ENCODE measurements at regions not wholly inside any gene's neighbourhood (a gene's known extent, or its start where the extent isn't known, plus 50 kb on each side); places are given as distances from the start of the nearest gene placed in this dataset.
A peak's percentile ranks its signal among the peaks of the same experiment; 100 is the strongest.

DNA sequence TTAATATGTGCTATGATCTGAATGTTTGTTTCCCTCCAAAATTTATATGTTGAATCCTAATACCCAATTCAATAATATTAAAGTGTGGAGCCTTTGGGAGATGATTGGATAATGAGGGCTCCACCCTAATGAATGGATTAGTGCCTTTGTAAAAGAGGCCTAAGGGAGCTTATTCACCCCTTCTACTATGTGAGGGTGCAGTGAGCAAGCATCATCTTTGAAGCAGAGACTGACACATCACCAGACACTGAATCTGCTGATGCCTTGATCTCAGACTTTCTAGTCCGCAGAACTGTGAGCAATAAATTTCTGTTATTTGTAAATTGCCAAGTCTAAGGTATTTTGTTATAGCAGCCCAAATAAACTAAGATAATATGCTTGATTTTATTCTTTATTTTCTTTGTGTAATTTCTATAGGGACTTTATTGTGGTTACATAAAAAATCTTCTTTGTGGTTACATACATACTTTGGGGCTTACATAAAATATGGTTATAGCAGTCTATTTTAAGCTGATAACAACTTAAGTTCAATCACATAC lies 131.1 kb upstream of the SLC38A2 start:
- Histone ChIP-seq H3K79me1 (ENCODE audit: low read depth in 1 of 2, low read length in 2 of 2) (peaks cover 0 to 3% of the 10 kb centered on the region in 2 experiments; a peak in 2 of 4 replicates), H2BK5ac (ENCODE audit: low read depth, low read length, poor library complexity, severe bottlenecking) (peak overlapping the region; percentile 50), H4K91ac (ENCODE audit: insufficient read depth, low read depth, low read length) (no peak overlapping the region), H3K27me3 (ENCODE audit: control insufficient read depth, insufficient read depth, low read length) (no peaks in the 10 kb centered on the region), H3K4me2 (ENCODE audit: low read depth, low read length) (no peak overlapping the region), H3K9me1 (ENCODE audit: insufficient read depth, low read length) (no peaks in the 10 kb centered on the region), H4K5ac (ENCODE audit: low read depth, low read length) (no peak overlapping the region), H3K36me3 (ENCODE audit: control insufficient read depth, insufficient read depth, low read length) (no peaks in the 10 kb centered on the region; the same call in 1 of the 2 replicates), H3K56ac (ENCODE audit: extremely low read depth, insufficient read depth, low read length) (no peak overlapping the region), H4K20me1 (ENCODE audit: insufficient read depth, low read length) (no peaks in the 10 kb centered on the region), H3K9me3 (ENCODE audit: control insufficient read depth, insufficient read depth, low read length) (peaks cover 14% of the 10 kb centered on the region), H3K18ac (ENCODE audit: low read depth, low read length) (no peak overlapping the region), H4K8ac (ENCODE audit: low read depth in 2 of 2, low read length in 2 of 2) (no peak overlapping the region), H3K4me3 (ENCODE audit: insufficient read depth, low read depth, low read length) (no peak overlapping the region), H2BK20ac (ENCODE audit: low read depth, low read length) (peak overlapping the region; percentile 47; the same call in 1 of the 2 replicates), H3K14ac (replicated peaks; ENCODE audit: low read depth, low read length) (no peak overlapping the region), H3K4ac (ENCODE audit: low read depth, low read length) (no peak overlapping the region), H2BK15ac (ENCODE audit: low read depth, low read length) (peak overlapping the region; percentile 66; the same call in 1 of the 3 replicates), H2AFZ (replicated peaks; ENCODE audit: low read length, poor library complexity) (no peak overlapping the region), H3K4me1 (ENCODE audit: control insufficient read depth, insufficient read depth, low read length) (peaks cover 1% of the 10 kb centered on the region; the same call in 1 of the 2 replicates), H2AK5ac (ENCODE audit: low read depth, low read length) (peak overlapping the region; percentile 15; the same call in 1 of the 2 replicates), H2BK120ac (ENCODE audit: low read depth, low read length) (peak overlapping the region; percentile 41; the same call in 1 of the 2 replicates), H3K23ac (ENCODE audit: low read depth, low read length) (no peak overlapping the region), H3K9ac (ENCODE audit: low read depth, low read length) (no peak overlapping the region), H3K27ac (ENCODE audit: insufficient read depth, low read length) (no peak overlapping the region), H2AK9ac (replicated peaks; ENCODE audit: low read depth, low read length, poor library complexity) (no peak overlapping the region)
- TF ChIP-seq POLR2A (IDR thresholded peaks at IDR 0.05; ENCODE audit: low read depth, low read length) = no peak
- CTCF ChIA-PET = no interaction called here
- no TSS peak for BruUV-seq (replicated peaks)
- WGBS, 2 experiments (ENCODE audit: extremely low coverage in 2 of 2, insufficient read length in 1 of 2) = no CpG with 5 or more reads among the region's 1 CpG
- DNase-seq = no peak
- intact Hi-C loops (cut with micrococcal nuclease) (no loop called here), dilution Hi-C loops (cut with HindIII; ENCODE audit: low sequenced_read_pairs, unreplicated experiment) (no loop called here), in situ Hi-C loops (cut with MboI; ENCODE audit: low sequenced_read_pairs) (no loop called here)
- POLR2A ChIA-PET (ENCODE audit: unreplicated experiment) = no interaction called here
- ATAC-seq (ENCODE audit: low read depth) = no peak

Measured in IMR-90 (cell line).